HEK293T (cell line): ENCODE measurements at regions not wholly inside any gene's neighbourhood (a gene's known extent, or its start where the extent isn't known, plus 50 kb on each side); places are given as distances from the start of the nearest gene placed in this dataset.

Experiments used
- CTCF ChIA-PET: fragments of 350-600 bp; formaldehyde crosslinking; extraction: SDS; loops from one replicate; lab custom pipeline; 2021; ENCODE audit warnings: antibody characterized with exemption, inconsistent platforms; lab: Yijun Ruan, JAX
- POLR2A ChIA-PET: fragments of 350-600 bp; formaldehyde crosslinking; extraction: SDS; loops from one replicate; lab custom pipeline; 2020; ENCODE audit warnings: antibody characterized with exemption, inconsistent platforms; lab: Yijun Ruan, JAX
- DNase-seq: peaks from one replicate; pipeline ENCODE4 v3.0.0; 2012; ENCODE audit warnings: mixed read lengths; ENCODE audit errors: extremely low spot score
- ARNT ChIP-seq: fragments of 450-650 bp; IDR thresholded peaks from 2 replicates; pipeline ENCODE4 v1.6.1; 2017; ENCODE audit warnings: mild to moderate bottlenecking
- BHLHE40 ChIP-seq: fragments of 450-650 bp; IDR thresholded peaks from 2 replicates; pipeline ENCODE4 v1.6.1; 2016; ENCODE audit warnings: mild to moderate bottlenecking, moderate library complexity, borderline replicate concordance
- CTBP1 ChIP-seq: fragments of 450-650 bp; IDR thresholded peaks from 2 replicates; pipeline ENCODE4 v1.6.1; 2016; ENCODE audit warnings: borderline replicate concordance
- ELF4 ChIP-seq: fragments of 450-650 bp; IDR thresholded peaks from 2 replicates; pipeline ENCODE4 v1.6.1; 2017; ENCODE audit warnings: antibody characterized with exemption
- FOXA1 ChIP-seq: fragments of 450-650 bp; IDR thresholded peaks from 2 replicates; pipeline ENCODE4 v1.6.1; 2016; ENCODE audit warnings: mild to moderate bottlenecking
- FOXK2 ChIP-seq: fragments of 450-650 bp; IDR thresholded peaks from 2 replicates; pipeline ENCODE4 v1.6.1; 2016; ENCODE audit warnings: mild to moderate bottlenecking
- FOXM1 ChIP-seq: fragments of 450-650 bp; IDR thresholded peaks from 2 replicates; pipeline ENCODE4 v1.6.1; 2017; ENCODE audit warnings: mild to moderate bottlenecking, borderline replicate concordance
- HDGF ChIP-seq: fragments of 450-650 bp; IDR thresholded peaks from 2 replicates; pipeline ENCODE4 v1.6.1; 2017; ENCODE audit warnings: antibody characterized with exemption, borderline replicate concordance
- L3MBTL2 ChIP-seq: fragments of 450-650 bp; conservative IDR thresholded peaks from 2 replicates; pipeline ENCODE4 v1.6.1; 2016; ENCODE audit warnings: mild to moderate bottlenecking
- LEF1 ChIP-seq: fragments of 450-650 bp; IDR thresholded peaks from 2 replicates; pipeline ENCODE4 v1.6.1; 2017; ENCODE audit warnings: mild to moderate bottlenecking, borderline replicate concordance
- NFRKB ChIP-seq: fragments of 450-650 bp; IDR thresholded peaks from 2 replicates; pipeline ENCODE4 v1.6.1; 2016; ENCODE audit warnings: mild to moderate bottlenecking, moderate library complexity
- SP1 ChIP-seq: fragments of 450-650 bp; IDR thresholded peaks from 2 replicates; pipeline ENCODE4 v1.6.1; 2017
- SUZ12 ChIP-seq: fragments of 450-650 bp; IDR thresholded peaks from 2 replicates; pipeline ENCODE4 v1.6.1; 2016; ENCODE audit warnings: mild to moderate bottlenecking
- TARDBP ChIP-seq: fragments of 450-650 bp; IDR thresholded peaks from 2 replicates; pipeline ENCODE4 v1.6.1; 2016
- ZNF384 ChIP-seq: fragments of 450-650 bp; IDR thresholded peaks from 2 replicates; pipeline ENCODE4 v1.6.1; 2016
- TF ChIP-seq, protein P1 (sequence below): fragments of 450-650 bp; IDR thresholded peaks from 2 replicates; pipeline ENCODE4 v1.6.1; 2016

DNA sequence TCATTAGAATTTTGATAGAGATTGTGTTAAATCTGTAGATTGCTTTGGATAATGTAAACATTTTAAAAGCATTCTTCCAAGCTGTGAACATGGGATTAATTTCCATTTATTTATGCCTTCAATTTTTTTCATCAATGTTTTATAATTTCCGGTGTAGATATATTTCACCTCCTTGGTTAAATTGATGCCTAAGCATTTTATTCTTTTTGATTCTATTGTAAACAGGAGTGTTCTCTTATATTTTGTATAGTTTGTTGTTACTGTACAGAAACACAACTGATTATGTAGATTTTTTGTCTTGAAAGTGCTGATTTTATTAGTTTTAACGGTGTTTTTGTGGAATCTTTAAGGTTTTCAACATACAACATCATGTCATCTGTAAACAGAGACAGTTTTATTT, 355.0 kb downstream of the EDEM1 start:
- TF ChIP-seq NFRKB (no peak), FOXK2 (no peak), TARDBP (no peak), ELF4 (no peak)
- ChIA-PET POLR2A (no interaction called here), CTCF (no interaction called here)
- no peak for DNase-seq

DNA sequence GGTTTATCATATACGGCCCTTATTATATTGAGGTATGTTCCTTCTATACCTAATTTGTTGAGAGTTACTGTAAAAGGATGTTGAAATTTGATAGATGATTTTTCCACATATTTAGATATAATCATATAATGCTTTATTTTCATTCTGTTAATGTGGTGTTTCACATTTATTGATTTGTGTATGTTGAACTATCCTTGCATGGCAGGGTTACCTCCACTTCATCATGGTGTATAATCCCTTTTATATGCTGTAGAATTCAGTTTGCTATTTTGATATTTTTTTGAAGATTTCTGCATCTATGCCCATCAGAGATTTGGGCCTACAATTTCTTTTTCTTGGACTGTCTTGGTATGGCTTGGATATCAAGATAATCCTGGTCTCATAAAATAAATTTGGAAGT, 355.5 kb downstream of the EDEM1 start:
- CTCF ChIA-PET, result no interaction called here
- DNase-seq, result no peak
- TF ChIP-seq TARDBP (no peak), SP1 (no peak), BHLHE40 (no peak), FOXM1 (no peak), SUZ12 (no peak), CTBP1 (no peak), NFRKB (no peak), FOXK2 (no peak), FOXA1 (no peak), ELF4 (no peak), ZNF384 (no peak), HDGF (no peak), ARNT (no peak), L3MBTL2 (no peak), LEF1 (no peak)
- TF ChIP-seq, protein P1, sequence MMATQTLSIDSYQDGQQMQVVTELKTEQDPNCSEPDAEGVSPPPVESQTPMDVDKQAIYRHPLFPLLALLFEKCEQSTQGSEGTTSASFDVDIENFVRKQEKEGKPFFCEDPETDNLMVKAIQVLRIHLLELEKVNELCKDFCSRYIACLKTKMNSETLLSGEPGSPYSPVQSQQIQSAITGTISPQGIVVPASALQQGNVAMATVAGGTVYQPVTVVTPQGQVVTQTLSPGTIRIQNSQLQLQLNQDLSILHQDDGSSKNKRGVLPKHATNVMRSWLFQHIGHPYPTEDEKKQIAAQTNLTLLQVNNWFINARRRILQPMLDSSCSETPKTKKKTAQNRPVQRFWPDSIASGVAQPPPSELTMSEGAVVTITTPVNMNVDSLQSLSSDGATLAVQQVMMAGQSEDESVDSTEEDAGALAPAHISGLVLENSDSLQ, result no peak
- POLR2A ChIA-PET, result no interaction called here

DNA sequence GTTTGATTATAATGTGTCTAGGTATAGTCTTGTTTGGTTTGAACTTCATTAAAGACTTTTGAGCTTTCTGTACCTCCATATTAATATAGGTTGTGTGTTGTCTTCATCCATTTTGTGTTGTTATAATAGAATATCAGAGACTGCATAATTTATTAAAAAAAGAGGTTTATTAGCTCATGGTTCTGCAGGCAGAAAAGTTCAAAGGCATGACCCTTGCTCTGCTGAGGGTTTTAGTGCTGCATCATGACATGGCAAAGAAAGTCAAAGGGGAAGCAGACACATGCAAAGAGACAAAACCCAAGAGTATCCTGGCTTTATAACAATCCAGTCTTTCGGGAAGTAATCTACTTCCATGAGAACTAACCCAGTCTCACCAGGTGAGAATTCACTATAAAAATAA, 358.2 kb downstream of the EDEM1 start:
- no peak for DNase-seq
- TF ChIP-seq HDGF, result no peak
- TF ChIP-seq ZNF384, result no peak
- TF ChIP-seq FOXA1, result no peak
- no peak for TF ChIP-seq ELF4
- no peak for TF ChIP-seq TARDBP
- no peak for TF ChIP-seq NFRKB
- TF ChIP-seq SUZ12, result no peak
- no peak for TF ChIP-seq ARNT
- TF ChIP-seq CTBP1, result no peak
- no peak for TF ChIP-seq BHLHE40
- no peak for TF ChIP-seq SP1
- no peak for TF ChIP-seq FOXK2
- no peak for TF ChIP-seq LEF1
- TF ChIP-seq FOXM1, result no peak
- TF ChIP-seq, protein P1, result no peak
- no peak for TF ChIP-seq L3MBTL2
- CTCF ChIA-PET, result no interaction called here
- POLR2A ChIA-PET, result no interaction called here

DNA sequence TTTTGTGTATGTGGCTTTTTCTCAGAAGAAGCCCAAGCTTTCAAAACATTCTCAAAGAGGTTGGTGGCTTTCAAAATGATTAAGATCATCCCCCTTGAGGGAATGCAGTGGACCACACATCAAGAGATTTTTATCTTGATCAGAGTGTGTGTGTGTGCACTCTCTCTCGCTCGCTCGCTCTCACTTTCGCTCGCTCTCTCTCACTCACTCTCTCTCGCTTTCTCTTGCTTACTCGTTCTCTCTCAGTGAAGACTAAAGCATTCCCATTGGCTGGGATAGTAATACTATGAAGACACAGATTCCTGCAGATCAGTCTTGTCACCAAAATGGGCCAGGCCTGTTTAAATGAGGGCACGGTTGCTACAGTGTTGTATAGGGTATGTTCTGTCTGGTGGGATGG, 365.7 kb downstream of the EDEM1 start:
- TF ChIP-seq L3MBTL2 (no peak), ELF4 (no peak), FOXM1 (no peak), SP1 (no peak), TARDBP (no peak), NFRKB (no peak), FOXA1 (no peak), CTBP1 (no peak), FOXK2 (no peak)
- CTCF ChIA-PET, result no interaction called here
- DNase-seq, result no peak
- POLR2A ChIA-PET, result no interaction called here

DNA sequence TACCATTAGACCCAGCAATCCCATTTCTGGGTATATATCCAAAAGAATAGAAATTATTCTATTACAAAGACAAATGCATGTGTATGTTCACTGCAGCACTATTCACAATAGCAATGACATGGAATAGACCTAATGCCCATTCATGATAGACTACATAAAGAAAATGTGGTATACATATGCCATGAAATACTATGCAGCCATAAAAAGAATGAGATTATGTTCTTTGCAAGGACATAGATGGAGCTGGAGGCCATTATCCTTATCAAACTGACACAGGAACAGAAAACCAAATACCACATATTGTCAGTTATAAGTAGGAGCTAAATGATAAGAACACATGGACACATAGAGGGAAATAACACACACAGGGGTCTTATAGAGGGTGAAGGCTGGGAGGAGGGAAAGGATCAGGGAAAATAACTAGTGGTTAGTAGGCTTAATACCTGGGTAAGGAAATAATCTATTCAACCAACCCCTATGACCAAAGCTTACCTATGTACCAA, 366.8 kb downstream of the EDEM1 start:
- no peak for DNase-seq
- ChIA-PET POLR2A (no interaction called here), CTCF (no interaction called here)
- TF ChIP-seq TARDBP, result no peak

DNA sequence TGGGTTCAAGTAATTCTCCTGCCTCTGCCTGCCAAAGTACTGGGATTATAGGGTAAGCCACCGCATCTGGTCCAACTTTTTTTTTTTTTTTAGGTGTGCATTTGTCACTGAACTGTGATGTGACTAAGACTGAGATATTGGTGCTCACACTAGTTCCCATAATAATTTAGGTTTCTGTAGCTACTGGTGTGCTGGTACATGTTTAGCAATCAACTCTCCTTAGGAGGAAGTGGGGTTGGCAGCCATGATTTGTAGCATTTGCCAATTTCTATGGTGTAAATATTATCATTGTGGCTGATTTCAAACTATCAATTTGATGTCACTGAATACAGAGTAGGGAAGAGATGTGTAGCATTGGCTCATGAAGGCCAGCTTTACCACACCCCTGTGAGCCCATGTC, 372.7 kb downstream of the EDEM1 start:
- CTCF ChIA-PET, result no interaction called here
- TF ChIP-seq LEF1 (no peak), SP1 (no peak), ELF4 (no peak), BHLHE40 (no peak), FOXK2 (no peak), HDGF (no peak), FOXM1 (no peak), FOXA1 (no peak), L3MBTL2 (no peak), ARNT (no peak), TARDBP (no peak), SUZ12 (no peak), NFRKB (no peak), ZNF384 (no peak), CTBP1 (no peak)
- TF ChIP-seq, protein P1, result no peak
- DNase-seq, result no peak
- POLR2A ChIA-PET, result no interaction called here

DNA sequence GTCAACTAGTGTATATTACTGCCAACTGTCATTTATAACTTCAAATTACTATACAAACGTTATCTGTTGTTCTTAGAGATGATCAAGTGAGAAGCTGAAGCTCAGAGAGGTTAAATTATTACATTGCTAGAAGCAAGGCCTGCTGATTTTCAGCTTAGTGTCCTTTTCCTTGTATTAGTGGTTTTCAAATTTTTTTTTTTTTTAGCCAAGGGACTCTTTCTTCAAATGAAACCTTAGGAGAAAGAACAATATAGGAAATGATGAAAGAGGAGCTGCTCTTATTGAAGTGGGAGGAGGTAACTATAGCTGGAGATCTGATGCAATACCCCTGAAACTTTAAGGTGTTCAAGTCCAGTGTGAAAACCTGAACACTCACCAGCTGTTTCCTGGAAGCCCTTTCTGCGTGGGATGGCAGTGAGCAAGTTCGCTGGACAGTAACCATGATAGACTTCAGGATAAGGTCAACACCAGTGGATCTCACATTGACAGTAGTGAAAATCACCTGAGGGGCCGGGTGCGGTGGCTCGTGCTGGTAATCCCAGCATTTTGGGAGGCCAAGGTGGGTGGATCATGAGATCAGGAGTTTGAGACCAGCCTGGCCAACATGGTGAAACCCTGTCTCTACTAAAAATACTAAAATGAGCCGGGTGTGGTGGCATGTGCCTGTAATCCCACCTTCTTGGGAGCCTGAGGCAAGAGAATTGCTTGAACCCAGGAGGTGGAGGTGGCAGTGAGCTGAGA, 376.2 kb downstream of the EDEM1 start:
- POLR2A ChIA-PET, result no interaction called here
- DNase-seq, result no peak
- TF ChIP-seq ARNT (no peak), TARDBP (no peak), L3MBTL2 (no peak), CTBP1 (no peak), ZNF384 (no peak), FOXK2 (no peak), ELF4 (no peak), FOXA1 (no peak), LEF1 (no peak), NFRKB (no peak), BHLHE40 (no peak), SUZ12 (no peak), SP1 (no peak), HDGF (no peak), FOXM1 (no peak)
- TF ChIP-seq, protein P1, result no peak
- CTCF ChIA-PET, result interaction anchor here (0.6 kb wide), 1 partner anchor 206 kb away, joined by 5 read pairs; no protein-coding TSS in a partner anchor
